Globus pallidus (tissue), 1 donor: ENCODE measurements at regions not wholly inside any gene's neighbourhood (a gene's known extent, or its start where the extent isn't known, plus 50 kb on each side); places are given as distances from the start of the nearest gene placed in this dataset.
A peak's percentile ranks its signal among the peaks of the same experiment; 100 is the strongest.

ENCODE experiments used
- DNase-seq: peaks from one replicate; pipeline ENCODE4 v3.0.0-alpha.2; 2015; ENCODE audit warnings: low spot score

DNA sequence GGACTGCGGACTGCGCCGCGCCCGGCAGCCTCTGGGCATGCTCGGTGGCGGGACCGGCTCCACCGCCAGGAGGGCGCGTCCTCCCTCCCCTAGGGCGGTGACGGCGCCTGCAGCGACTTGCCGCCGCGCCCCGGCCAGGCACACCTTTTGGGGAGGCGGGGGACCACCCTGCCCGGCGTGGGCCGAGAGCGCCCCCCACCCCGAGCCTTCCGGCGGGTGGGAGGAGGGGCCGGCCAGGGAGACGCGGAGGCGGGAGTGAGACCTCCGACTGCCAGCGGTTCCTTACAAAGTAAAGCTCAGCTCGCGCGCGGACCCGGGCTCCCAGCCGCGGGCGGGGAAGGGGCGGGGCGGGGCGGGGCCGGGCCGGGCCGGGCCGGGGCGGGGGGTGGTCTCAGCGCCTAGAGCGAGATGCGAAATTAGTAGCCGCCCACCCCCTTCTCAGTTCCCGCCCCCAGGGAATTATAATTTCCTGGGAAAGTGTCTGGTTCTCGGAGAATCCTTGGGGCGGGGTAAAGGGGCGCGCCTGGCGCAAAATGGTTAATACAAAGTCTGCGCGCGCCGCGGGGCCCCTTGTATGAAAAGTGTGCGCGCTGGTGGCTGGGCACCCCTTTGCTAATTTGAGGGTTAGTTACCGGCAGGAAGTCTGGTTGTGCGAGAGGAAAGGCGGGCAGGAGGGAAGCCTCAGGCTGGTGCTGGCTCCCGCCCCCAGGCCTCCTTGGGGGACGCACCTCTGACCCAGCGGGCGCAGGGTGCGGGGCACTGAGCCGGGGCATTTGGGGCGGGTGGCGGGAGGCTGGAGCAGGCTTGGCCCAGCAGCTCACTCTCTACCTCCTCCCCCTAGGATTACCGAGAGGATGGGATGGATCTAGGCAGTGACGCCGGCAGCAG is 224.8 kb upstream of the IL12A start:
- peak; percentile 77 for DNase-seq

- DNase-seq = no peak
These were observed 224.1 kb upstream of the IL12A start for GRCh38 chr3:159764490-159765029.

DNA sequence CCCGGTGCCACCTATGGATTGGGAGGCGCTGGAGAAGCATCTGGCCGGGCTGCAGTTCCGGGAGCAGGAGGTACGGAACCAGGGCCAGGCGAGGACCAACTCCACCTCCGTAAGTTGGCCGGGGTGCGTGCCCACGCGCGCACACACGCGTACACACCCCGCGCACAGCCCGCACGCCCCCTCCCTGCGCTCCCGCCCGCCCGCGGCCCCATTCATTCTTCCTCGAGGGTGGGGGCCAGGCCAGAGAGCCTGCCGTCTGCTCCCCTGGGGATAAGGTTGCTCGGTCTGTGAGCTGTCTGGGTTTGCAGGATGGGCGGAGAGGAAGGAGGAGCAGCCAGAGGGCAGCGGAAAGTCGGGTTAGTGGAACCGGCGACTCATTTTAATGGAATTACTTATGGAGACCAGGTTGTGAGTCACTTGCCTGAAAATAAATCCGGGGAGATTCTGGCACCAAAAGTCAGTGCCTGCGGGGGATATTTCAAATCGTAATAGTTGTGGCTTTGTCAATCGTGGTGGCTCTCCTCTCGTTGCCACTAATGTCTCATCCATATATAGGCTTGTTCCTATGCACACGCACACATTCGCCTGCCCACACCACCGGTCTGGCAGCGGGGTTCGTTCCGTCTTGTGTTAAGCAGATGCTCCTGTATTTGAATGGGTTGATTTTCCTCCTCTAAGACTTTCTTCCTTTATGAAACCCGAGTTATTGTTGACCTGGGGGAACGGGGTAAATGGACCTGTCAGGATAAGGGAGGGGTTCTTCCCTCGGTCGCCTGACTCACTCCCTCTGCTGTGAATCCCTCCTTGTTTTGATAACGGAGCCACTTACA is 223.4 kb upstream of the IL12A start:
- DNase-seq = peak; percentile 72

DNA sequence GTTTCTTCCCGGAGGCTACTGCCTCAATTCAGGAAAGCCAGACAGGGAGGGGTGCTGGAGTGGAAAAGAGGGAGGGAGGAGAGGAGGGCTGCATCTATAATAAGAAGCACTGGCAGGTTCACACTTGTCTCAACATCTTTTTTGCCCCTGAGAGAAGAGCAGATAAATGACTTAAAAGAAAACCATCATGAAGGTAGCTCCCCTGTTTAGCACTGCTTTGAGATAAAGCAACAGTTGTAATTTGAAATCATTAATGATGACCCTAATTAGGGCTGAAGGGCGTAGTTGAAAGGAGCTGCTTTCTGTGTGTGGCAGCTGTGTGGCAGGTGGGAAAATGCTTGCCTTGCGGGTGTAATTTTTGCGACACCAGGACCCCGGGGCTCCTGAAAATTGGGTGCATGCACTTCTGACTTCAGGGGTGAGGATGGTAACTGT is 222.8 kb upstream of the IL12A start:
- DNase-seq = no peak

GRCh38 chr3:159766563-159767185 is 222.0 kb upstream of the IL12A start:
- DNase-seq = peak; percentile 83

- no peak for DNase-seq
These were observed 217.6 kb upstream of the IL12A start for GRCh38 chr3:159770998-159771397.

- DNase-seq = peak; percentile 11
These were observed 216.6 kb upstream of the IL12A start for GRCh38 chr3:159771865-159772611.

DNA sequence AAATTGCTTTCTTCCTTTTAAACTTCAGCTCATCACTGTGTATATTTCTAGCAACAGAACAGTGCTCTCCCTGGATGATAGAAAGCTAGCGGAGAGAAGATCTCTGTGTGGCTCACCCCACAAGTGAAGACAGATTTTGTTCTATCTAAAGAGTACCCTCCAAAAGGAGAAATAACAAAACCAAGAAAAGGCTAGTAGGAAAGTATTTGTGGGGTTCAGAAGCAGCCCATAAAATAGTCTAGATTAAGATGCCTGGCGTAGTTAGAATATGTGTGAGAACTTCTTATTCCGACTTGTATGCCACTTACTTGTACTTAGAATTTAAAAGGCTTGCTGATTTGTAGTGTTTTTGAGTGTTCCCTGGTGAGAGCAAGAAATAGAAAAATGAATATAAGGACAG is 214.9 kb upstream of the IL12A start:
- peak; percentile 61 for DNase-seq

DNA sequence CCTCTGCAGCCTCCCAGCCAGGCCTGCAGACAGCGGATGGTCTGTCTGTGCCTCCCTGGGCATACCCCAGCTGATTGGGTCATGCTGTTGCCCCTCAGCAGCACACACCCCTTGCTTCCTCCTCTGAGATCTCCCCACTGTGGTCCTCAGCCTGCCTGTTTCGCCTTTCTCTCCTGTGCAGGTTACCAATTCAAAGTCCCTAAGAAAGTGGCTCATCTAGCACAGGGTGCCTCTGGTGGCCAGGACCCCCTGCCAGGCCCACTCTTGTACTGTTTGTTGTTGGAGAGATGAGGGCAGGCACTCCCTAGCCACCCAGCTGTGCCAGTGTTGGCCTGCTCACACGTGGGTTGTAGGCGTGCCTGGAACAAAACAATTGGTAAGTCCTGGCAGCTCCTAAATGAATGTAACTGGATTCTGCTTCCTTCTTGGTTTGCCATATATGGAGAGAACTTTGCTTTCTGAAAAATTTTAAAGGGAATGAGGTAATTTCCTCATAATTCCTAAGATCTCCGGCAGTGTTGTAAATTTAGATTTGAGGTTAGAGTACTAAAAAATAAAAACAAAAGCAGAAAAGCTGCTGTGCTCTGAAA is 213.2 kb upstream of the IL12A start:
- DNase-seq = peak; percentile 96

DNA sequence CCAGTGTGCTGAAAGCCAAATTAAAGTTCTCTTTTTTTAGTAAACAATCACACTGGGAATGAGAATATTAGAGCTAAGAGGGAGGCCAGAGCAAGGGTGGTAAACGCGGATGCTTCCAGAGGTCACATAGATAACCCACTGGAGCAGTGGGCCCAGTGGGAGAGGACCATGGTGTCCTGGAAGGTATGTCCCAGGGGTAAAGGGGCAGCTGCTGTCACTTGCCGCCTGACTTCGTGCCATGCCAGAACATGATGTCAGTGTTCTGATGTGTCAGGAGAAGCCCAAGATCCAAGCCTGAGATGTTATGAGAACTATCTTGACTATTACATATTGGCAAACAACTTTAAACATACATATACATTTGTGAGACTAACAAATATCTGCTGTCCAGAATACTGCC is 211.9 kb upstream of the IL12A start:
- peak; percentile 62 for DNase-seq

- DNase-seq = no peak
These were observed 208.8 kb upstream of the IL12A start for GRCh38 chr3:159779883-159780282.

DNA sequence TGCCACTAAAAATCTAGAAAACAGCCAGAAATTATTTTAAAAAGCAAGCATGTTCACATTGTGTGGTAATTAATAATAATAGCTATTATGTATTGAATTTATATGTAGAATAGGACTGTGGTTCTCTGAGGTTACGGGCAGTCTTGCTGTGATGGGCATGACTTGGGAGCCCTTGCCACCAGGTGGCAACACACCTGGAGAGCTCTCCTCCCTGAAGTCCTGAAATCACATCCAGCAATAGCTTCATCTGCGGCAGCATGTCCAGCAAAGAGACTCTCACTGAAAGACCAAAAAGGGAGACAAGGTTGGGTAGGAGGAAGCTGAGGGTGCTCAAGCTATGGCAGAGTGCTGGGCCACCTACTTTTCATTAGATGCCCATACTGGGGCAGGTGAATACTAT is 206.8 kb upstream of the IL12A start:
- DNase-seq = no peak

GRCh38 chr3:159782724-159783421 is 205.8 kb upstream of the IL12A start:
- no peak for DNase-seq

DNA sequence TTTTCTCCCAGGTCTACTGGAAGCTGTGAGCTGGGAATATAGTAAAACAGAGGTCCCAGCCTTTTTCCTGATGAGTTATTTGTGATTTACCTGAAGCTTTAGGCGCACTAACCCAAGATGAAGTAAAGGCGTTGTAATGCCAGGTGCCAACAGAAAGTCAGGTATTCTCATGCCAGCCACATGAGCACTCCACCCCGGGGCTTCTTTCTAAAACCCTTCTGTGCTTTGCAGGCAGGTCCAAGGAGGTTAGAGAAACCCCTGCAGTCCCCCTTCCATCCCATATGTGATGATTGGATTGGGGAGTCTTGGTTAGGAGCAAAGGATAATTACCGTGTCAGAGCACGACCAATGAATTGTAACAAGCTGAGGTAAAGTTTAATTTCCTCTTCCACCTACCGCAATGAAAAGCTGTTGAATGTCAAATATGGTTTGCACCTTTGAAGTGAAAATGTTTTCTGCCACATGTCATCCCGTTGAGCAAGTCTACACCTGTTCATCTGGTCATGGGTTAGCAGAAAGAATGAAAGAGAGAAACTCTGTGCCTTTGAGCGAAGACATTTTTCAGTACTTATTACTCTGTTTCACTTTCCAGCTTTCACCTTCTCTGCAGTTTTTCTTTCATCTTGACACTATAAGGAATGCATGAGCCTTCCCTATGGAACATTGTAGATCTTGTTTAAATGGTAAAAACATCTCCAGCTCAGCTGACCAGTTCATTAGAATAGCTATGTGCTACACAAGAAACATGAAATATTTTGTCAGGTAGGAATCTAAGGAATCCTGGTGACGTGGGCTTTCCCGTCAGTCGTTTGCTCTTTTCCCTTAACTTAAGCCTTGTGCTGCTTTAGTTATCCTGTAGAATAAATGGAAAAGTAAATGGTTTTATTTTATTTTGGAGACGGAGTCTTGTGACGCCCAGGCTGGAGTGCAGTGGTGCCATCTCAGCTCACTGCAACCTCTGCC is 204.6 kb upstream of the IL12A start:
- no peak for DNase-seq

- DNase-seq = no peak
These were observed 203.3 kb upstream of the IL12A start for GRCh38 chr3:159785273-159785708.

DNA sequence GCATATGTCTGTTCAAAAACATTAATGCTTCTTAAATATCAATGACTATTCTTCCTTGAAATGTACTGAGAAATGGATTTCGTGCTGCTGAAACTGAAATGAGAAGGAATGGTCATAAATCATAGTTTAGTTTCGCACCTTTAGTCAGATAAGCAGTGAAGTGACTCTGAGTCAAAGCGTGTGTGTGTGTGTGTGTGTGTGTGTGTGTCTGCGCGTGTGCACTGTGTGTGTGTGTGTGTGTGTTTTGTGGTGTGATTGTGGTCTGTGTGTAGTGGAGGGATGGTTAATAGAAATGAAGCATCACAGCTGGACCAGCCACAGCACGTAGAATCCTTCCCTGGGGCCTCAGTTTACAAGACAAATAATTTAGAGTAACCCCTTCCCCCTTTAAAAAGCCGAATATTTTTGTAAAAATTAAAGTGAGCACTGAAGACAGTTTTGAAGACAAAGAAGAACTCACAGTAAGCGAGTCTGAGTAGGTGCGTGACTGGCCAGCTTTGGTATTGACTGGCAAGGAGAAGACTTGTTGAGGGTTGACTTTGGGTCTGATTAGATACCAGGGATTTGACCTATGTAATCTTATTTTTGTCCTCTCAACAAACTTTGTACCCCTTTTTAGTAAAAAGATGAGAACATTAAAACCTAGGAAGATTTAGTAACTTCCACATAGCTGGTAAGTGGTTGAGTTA is 202.0 kb upstream of the IL12A start:
- no peak for DNase-seq

GRCh38 chr3:159787178-159787574 is 201.5 kb upstream of the IL12A start:
- DNase-seq = no peak

DNA sequence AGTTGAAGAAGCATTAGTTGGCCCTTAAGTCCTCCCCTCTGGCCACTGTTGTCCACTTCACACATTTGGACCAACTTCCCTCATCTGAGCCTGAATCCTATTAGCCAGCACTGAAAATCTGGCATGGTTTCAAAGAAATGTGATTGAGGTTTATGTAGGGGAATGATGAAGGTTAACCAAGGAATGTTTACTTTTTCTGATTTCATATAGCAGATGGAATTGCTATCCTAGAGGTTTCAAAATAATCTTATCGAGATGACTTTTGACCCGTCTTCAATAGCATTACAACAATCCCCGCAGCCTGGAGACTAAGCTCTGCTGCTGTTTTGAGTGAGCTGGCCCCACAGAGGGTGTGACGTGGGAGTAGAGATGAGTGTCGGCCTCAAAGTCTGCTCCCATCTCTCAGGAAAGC is 200.8 kb upstream of the IL12A start:
- DNase-seq = no peak

GRCh38 chr3:159788291-159788690 is 200.3 kb upstream of the IL12A start:
- no peak for DNase-seq
